NT2/D1 (cell line): ENCODE measurements at regions not wholly inside any gene's neighbourhood (a gene's known extent, or its start where the extent isn't known, plus 50 kb on each side); places are given as distances from the start of the nearest gene placed in this dataset.

Experiments used
- SUZ12 ChIP-seq: IDR thresholded peaks from 2 replicates; pipeline ENCODE4 v1.6.1; 2011; ENCODE audit not compliant: insufficient read length, insufficient read depth; ENCODE audit errors: extremely low read depth
- YY1 ChIP-seq: IDR thresholded peaks from 2 replicates; pipeline ENCODE4 v1.6.1; 2011; ENCODE audit not compliant: insufficient read length, insufficient read depth
- ZNF274 ChIP-seq: IDR thresholded peaks from 2 replicates; pipeline ENCODE4 v1.6.1; 2011; ENCODE audit warnings: mild to moderate bottlenecking, low read depth, low read length

DNA sequence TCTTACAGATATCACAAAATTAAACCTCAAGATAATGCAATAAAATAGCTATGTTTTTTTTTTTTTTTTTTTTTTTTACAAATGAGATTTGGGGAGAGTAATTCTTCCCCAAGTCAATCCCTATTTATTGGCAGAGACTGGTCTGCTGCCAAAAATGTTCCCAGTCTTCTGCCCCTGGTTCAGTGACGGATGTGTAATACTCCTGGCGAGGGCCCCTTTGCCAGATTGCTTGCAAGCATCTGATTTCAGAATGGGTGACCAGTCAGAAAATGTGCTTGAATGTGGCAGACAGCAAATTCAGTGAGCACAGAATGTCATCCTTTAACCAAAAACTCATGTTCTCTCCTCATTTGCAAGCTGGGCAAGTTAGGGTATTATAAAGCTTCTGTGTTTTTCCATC lies 363.8 kb upstream of the MTNR1B start:
- TF ChIP-seq SUZ12 (no peak), YY1 (no peak), ZNF274 (no peak)
